ENCODE measurements at regions not wholly inside any gene's neighbourhood (a gene's known extent, or its start where the extent isn't known, plus 50 kb on each side); places are given as distances from the start of the nearest gene placed in this dataset.

DNA sequence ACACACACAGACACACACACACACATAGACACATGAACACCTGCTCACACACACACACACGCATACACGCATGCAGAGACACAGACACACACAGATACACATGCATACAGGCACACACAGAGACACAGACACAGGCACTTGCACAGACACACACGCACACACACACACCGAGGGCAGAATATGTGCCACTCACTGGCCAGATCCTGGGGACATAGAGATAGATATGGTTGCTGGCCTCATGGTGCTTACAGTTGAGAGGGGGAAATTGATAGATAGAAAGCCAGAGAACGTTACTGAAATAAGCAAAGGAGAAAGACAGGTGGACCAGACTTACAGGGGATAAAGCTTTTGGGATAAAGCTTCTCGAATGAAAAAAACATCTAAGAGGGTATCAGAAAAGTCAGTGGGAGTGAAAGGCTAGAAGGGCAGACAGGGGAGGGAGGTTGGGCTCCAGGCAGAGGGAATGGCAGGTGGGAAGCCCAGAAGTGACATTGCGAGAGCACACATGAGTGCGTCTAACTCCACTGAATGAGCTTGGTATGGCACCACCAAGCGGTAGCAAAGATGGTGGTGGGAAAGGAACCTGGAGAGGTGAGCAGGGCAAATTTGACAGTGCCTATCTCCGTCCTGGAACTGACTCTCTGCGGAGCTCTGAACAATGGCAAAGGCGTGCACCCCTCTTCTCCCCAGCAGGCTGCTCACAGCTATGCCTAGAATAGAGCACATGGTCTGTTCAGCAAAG is 390.1 kb upstream of the TRIB2 start:
- peak; percentile 8 for DNase-seq (ENCODE audit: low read depth)
- H3K4me3 ChIP-seq (ENCODE audit: low read depth, low read length), result no peak overlapping the region
- TF ChIP-seq, protein P1, sequence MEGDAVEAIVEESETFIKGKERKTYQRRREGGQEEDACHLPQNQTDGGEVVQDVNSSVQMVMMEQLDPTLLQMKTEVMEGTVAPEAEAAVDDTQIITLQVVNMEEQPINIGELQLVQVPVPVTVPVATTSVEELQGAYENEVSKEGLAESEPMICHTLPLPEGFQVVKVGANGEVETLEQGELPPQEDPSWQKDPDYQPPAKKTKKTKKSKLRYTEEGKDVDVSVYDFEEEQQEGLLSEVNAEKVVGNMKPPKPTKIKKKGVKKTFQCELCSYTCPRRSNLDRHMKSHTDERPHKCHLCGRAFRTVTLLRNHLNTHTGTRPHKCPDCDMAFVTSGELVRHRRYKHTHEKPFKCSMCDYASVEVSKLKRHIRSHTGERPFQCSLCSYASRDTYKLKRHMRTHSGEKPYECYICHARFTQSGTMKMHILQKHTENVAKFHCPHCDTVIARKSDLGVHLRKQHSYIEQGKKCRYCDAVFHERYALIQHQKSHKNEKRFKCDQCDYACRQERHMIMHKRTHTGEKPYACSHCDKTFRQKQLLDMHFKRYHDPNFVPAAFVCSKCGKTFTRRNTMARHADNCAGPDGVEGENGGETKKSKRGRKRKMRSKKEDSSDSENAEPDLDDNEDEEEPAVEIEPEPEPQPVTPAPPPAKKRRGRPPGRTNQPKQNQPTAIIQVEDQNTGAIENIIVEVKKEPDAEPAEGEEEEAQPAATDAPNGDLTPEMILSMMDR (IDR thresholded peaks at IDR 0.05; ENCODE audit: control insufficient read depth, extremely low read depth, insufficient read depth), result peak; percentile 67

DNA sequence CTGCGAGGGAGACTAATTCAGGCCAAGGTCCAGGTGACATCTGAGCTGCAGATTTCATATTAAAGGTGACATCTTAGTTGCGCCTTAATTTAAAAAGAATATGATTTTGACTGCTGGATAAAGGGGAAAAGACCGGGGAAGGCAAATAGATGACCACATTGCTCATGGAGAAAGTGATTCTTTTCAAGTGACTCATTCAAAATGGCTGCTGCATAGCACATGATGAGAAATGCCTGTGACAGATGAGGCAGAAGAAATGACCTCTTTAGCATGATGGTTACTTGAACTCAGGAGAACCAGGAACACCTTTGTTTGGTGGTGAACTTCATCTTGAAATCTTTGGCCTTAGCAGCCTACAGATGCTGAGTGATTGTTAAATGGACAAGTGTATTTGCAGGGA is 385.8 kb upstream of the TRIB2 start:
- DNase-seq (ENCODE audit: low read depth), result no peak
- TF ChIP-seq, protein P1 (IDR thresholded peaks at IDR 0.05; ENCODE audit: control insufficient read depth, extremely low read depth, insufficient read depth), result no peak
- H3K4me3 ChIP-seq (ENCODE audit: low read depth, low read length), result no peak overlapping the region

DNA sequence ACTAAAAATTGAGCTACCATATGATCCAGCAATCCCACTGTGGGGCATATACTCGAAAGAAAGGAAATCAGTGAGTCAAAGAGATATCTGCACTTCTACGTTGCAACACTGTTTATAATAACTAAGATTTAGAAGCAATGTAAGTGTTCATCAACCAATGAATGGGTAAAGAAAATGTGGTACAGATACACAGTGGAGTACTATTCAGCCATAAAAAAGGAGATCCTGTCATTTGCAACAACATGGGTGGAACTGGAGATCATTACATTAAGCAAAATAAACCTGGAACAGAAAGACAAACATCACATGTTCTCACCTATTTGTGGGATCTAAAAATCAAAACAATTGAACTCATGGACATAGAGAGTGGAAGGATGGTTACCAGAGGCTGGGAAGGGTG is 385.0 kb upstream of the TRIB2 start:
- DNase-seq (ENCODE audit: low read depth), result no peak
- TF ChIP-seq, protein P1 (IDR thresholded peaks at IDR 0.05; ENCODE audit: control insufficient read depth, extremely low read depth, insufficient read depth), result no peak
- no peak overlapping the region for H3K4me3 ChIP-seq (ENCODE audit: low read depth, low read length)

GRCh38 chr2:12333293-12333692 is 383.4 kb upstream of the TRIB2 start:
- no peak overlapping the region for H3K4me3 ChIP-seq (ENCODE audit: low read depth, low read length)
- TF ChIP-seq, protein P1 (IDR thresholded peaks at IDR 0.05; ENCODE audit: control insufficient read depth, extremely low read depth, insufficient read depth), result no peak
- no peak for DNase-seq (ENCODE audit: low read depth)

DNA sequence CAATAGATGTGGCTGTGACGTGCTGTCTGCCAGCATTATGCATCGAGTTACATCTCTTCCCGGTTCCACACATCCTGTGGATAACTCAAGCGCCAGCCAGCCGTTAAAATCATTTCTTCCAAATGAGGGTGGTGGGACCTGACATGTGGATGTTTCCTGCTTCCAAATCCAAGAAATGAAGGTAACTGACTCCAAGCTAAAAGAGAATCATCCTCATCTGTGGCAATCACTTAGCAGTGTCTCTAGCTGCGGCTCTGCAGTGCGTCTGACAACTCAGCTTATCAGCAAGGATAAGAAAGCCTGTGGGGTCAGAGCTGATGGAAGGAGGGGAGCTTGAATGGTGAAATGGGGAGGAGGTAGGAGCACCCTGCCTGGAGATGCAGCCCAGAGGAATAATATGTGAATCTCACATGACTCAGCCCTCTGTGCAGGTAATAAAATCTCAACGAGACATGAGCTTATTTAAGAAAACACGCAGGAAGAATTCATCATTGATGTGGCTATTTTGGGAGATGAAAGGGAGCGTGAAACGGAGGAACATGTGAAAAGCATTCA is 382.2 kb upstream of the TRIB2 start:
- no peak for DNase-seq (ENCODE audit: low read depth)
- H3K4me3 ChIP-seq (ENCODE audit: low read depth, low read length), result no peak overlapping the region
- TF ChIP-seq, protein P1 (IDR thresholded peaks at IDR 0.05; ENCODE audit: control insufficient read depth, extremely low read depth, insufficient read depth), result no peak

GRCh38 chr2:12335131-12335530 is 381.6 kb upstream of the TRIB2 start:
- TF ChIP-seq, protein P1 (IDR thresholded peaks at IDR 0.05; ENCODE audit: control insufficient read depth, extremely low read depth, insufficient read depth), result no peak

GRCh38 chr2:12335995-12336394 is 380.7 kb upstream of the TRIB2 start:
- DNase-seq (ENCODE audit: low read depth), result no peak
- TF ChIP-seq, protein P1 (IDR thresholded peaks at IDR 0.05; ENCODE audit: control insufficient read depth, extremely low read depth, insufficient read depth), result no peak
- no peak overlapping the region for H3K4me3 ChIP-seq (ENCODE audit: low read depth, low read length)

More at GRCh38 chr2:12335131-12335530, 381.6 kb upstream of the TRIB2 start:
- no peak overlapping the region for H3K4me3 ChIP-seq (ENCODE audit: low read depth, low read length)
- no peak for DNase-seq (ENCODE audit: low read depth)

Data from LNCaP clone FGC (cell line).